Gastroesophageal sphincter (tissue), 4 donors: ENCODE measurements at regions not wholly inside any gene's neighbourhood (a gene's known extent, or its start where the extent isn't known, plus 50 kb on each side); places are given as distances from the start of the nearest gene placed in this dataset.
A peak's percentile ranks its signal among the peaks of the same experiment; 100 is the strongest.

Experiments used
- ATAC-seq: fragments of 150-250 bp; one replicate; pipeline ENCODE4 v1.9.1; 2016; ENCODE audit warnings: mild to moderate bottlenecking, moderate library complexity
- H3K27ac ChIP-seq, 4 donors: fragments of 200-600 bp; sonication (generic) in 3 of 4; 1 replicate in 3 of 4; 2 replicates in 1 of 4; pipeline ENCODE4 v1.5.1; 2016 to 2019
- H3K27me3 ChIP-seq: fragments of 200-600 bp; sonication (generic); one replicate; pipeline ENCODE4 v1.5.1; 2019
- H3K36me3 ChIP-seq, 2 donors: fragments of 200-600 bp; sonication (generic); one replicate each; pipeline ENCODE4 v1.5.1; 2019; ENCODE audit warnings: control low read depth in 1 of 2
- H3K4me1 ChIP-seq, 3 donors: fragments of 200-600 bp; sonication (generic); 1 replicate in 2 of 3; 2 replicates in 1 of 3; pipeline ENCODE4 v1.5.1; 2016 to 2019; ENCODE audit warnings: control low read depth in 2 of 3
- H3K4me3 ChIP-seq, 2 donors: fragments of 200-600 bp; sonication (generic); one replicate each; pipeline ENCODE4 v1.5.1; 2019; ENCODE audit warnings: mild to moderate bottlenecking in 1 of 2, moderate library complexity in 1 of 2
- H3K9me3 ChIP-seq, 3 donors: fragments of 200-600 bp; sonication (generic); one replicate each; pipeline ENCODE4 v1.5.1; 2017 to 2019; ENCODE audit warnings: control low read depth in 2 of 3
- EP300 ChIP-seq: sonication (generic); formaldehyde crosslinking; IDR thresholded peaks from one replicate; pipeline ENCODE4 v1.6.1; 2017; ENCODE audit warnings: antibody characterized with exemption, mild to moderate bottlenecking
- POLR2A ChIP-seq, 2 donors: fragments of 450-650 bp; IDR thresholded peaks; one replicate each; pipeline ENCODE4 v1.6.1; 2017; ENCODE audit warnings: antibody characterized with exemption in 2 of 2, mild to moderate bottlenecking in 2 of 2, moderate library complexity in 1 of 2
- POLR2AphosphoS5 ChIP-seq: sonication (generic); formaldehyde crosslinking; IDR thresholded peaks from one replicate; pipeline ENCODE4 v1.6.1; 2017; ENCODE audit warnings: antibody characterized with exemption
- WGBS, 2 donors: methylation state at CpG; one replicate each; pipeline ENCODE4 v1.1.5; 2018; ENCODE audit warnings: low coverage in 1 of 2; 5-methylcytosine and 5-hydroxymethylcytosine counted together
- TF ChIP-seq, protein P1 (sequence below), 4 experiments: fragments of 200-600 bp in 2 of 4; fragments of 450-650 bp in 2 of 4; sonication (generic) in 1 of 4; IDR thresholded peaks; one replicate each; pipeline ENCODE4 v1.5.1; 2017 to 2019; ENCODE audit warnings: antibody characterized with exemption in 4 of 4, mild to moderate bottlenecking in 2 of 4, moderate library complexity in 2 of 4

DNA sequence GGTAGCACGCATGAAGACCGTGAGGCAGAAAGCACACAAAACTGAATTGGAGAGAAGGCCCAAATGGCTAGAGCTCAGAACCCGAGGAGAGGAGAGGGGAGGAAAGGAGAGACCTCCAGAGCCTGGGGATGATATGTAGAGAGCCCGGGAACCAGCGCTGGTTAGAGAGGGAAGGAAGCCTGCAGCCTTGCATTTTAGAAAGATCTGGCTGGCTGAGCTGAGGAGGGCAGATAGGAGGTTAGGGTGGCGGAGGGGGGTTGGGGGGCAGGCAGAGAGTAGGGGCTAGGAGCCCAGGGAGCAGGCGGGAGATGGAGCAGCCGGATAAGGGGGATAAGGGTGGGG is 127.2 kb downstream of the C9orf50 start:
- WGBS, 2 donors = 45 to 69% methylated on average over 7 to 8 of the region's 8 CpGs
- H3K27ac ChIP-seq = peak overlapping the region in 3 of 4 donors; percentile 100
- H3K27me3 ChIP-seq = no peaks in the 10 kb centered on the region
- no peak overlapping the region for H3K4me3 ChIP-seq
- H3K4me1 ChIP-seq = peaks cover 0 to 96% (median 55%) of the 10 kb centered on the region in 3 donors
- no peak for TF ChIP-seq POLR2A (IDR thresholded peaks at IDR 0.05)
- TF ChIP-seq POLR2AphosphoS5 = no peak
- TF ChIP-seq EP300 = no peak
- TF ChIP-seq, protein P1, sequence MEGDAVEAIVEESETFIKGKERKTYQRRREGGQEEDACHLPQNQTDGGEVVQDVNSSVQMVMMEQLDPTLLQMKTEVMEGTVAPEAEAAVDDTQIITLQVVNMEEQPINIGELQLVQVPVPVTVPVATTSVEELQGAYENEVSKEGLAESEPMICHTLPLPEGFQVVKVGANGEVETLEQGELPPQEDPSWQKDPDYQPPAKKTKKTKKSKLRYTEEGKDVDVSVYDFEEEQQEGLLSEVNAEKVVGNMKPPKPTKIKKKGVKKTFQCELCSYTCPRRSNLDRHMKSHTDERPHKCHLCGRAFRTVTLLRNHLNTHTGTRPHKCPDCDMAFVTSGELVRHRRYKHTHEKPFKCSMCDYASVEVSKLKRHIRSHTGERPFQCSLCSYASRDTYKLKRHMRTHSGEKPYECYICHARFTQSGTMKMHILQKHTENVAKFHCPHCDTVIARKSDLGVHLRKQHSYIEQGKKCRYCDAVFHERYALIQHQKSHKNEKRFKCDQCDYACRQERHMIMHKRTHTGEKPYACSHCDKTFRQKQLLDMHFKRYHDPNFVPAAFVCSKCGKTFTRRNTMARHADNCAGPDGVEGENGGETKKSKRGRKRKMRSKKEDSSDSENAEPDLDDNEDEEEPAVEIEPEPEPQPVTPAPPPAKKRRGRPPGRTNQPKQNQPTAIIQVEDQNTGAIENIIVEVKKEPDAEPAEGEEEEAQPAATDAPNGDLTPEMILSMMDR (IDR thresholded peaks at IDR 0.05) = no peak
- ATAC-seq = no peak
- H3K36me3 ChIP-seq = peaks cover 0 to 17% of the 10 kb centered on the region in 2 donors
- H3K9me3 ChIP-seq = no peaks in the 10 kb centered on the region

DNA sequence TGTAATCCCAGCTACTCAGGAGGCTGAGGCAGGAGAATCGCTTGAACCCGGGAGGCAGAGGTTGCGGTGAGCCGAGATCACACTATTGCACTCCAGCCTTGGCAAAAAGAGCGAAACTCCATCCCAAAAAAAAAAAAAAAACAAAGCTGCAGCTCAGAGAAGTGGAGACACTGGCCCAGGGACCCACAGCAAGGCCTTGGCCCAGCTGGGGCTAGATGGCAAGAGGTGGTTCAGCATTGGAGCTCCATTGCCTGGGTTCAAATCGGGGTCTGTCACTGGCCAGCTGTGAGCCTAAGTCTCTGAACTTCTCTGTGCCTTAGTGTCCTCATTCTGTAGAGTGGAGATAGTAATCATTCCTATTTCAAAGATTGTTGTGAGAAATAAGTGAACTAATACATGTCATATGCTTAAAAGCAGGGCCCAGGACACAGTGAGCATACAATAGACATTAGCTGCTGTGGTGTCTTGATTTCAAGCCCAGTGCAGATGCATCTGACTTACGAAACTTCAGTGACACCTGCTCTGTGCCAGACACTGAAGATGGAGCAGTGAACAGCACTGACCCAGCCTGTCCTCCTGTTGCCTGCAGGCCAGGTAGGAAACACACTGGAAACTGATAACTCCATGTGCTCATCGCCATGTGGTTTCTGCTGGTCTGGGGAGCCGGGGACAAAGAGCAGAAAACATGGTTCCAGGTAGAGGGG is 127.7 kb downstream of the C9orf50 start:
- TF ChIP-seq POLR2AphosphoS5 (no peak), POLR2A (IDR thresholded peaks at IDR 0.05) (no peak), EP300 (no peak)
- TF ChIP-seq, protein P1 (IDR thresholded peaks at IDR 0.05) = no peak
- Histone ChIP-seq H3K27me3 (no peaks in the 10 kb centered on the region), H3K27ac (peak overlapping the region in 3 of 4 donors; percentile 100), H3K4me3 (no peak overlapping the region), H3K9me3 (no peaks in the 10 kb centered on the region), H3K4me1 (peaks cover 0 to 94% (median 50%) of the 10 kb centered on the region in 3 donors), H3K36me3 (peaks cover 0 to 17% of the 10 kb centered on the region in 2 donors)
- ATAC-seq = no peak
- WGBS, 2 donors = 64 to 76% methylated on average over 3 to 4 of the region's 9 CpGs

DNA sequence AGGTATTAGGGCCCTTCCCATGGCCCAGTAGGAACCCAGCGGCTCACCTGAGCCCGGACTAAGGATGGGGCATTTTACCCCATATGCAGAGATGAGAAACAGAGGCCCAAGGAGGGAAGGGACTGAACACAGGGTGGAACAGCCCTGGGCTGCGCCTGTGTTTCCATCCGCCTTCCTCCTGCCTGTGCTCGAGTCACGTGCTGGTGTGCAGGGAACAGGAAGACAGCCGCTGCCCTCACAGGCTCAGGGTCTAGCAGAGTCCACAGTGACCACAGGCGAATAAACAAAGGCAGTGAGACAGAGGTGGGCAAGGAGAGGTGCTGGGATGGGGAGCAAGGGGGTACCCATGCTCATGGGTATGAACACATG is 129.4 kb downstream of the C9orf50 start:
- H3K9me3 ChIP-seq = no peaks in the 10 kb centered on the region
- 4 to 45% methylated on average over 4 to 5 of the region's 8 CpGs for WGBS, 2 donors
- peak overlapping the region in 1 of 2 donors; percentile 69 for H3K4me3 ChIP-seq
- no peak for ATAC-seq
- H3K36me3 ChIP-seq = peaks cover 0 to 17% of the 10 kb centered on the region in 2 donors
- no peaks in the 10 kb centered on the region for H3K27me3 ChIP-seq
- peaks cover 0 to 98% (median 57%) of the 10 kb centered on the region in 3 donors for H3K4me1 ChIP-seq
- TF ChIP-seq POLR2AphosphoS5 (no peak), POLR2A (IDR thresholded peaks at IDR 0.05) (no peak), EP300 (no peak)
- TF ChIP-seq, protein P1 (IDR thresholded peaks at IDR 0.05) = no peak
- H3K27ac ChIP-seq = peak overlapping the region in 3 of 4 donors; percentile 100

DNA sequence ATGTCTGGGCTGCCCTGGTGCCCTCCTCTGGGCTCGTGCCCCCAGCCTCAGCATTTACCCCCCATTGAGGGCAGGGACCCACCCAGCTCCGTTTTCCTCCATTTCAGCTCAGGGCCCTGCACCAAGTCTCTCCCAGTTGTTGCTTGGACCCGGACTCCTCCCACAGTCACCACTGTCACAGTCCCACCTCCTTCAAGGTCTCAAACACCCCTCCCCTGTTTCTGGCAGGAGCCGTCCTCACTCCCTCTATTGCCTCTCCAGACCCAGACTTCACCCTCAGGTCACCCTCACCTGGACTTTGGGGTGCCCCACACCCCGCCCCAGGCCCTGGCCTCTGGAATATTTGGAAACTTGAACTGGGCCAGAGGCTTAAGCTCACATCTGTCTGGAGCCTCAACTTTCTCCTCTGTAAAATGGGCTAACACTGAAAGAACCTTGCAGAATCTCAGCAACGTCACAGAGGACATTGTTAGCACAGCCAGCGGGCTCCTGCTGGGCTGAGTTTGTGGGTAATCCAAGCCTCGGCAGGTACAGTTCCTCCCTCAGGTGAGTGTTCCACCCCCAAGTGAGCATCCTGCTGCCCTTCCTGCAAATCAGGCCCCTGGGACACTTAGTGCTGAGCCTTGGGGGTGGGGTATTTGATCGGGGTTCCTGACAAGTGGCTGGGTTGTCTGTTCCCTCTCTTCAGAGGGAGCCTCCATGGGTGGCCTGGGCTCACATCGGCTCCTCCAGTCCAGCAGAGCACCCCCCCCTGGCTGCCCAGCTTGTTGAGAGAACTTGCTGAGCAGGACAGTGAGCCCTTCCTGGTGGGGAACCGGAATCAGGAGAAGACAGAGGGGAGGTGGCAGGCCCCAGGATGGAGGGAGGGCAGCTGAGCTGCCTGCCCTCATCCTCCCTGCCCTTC is 130.1 kb downstream of the C9orf50 start:
- TF ChIP-seq, protein P1 (IDR thresholded peaks at IDR 0.05) = peak in 1 of 4 experiments; percentile 8
- no peak for TF ChIP-seq POLR2A (IDR thresholded peaks at IDR 0.05)
- WGBS, 2 donors = 15 to 42% methylated on average over 4 to 5 of the region's 11 CpGs
- no peak for ATAC-seq
- peak overlapping the region in 1 of 2 donors; percentile 69 for H3K4me3 ChIP-seq
- peak overlapping the region; percentile 3 to 100 (median 100) for H3K27ac ChIP-seq
- H3K36me3 ChIP-seq = peaks cover 0 to 17% of the 10 kb centered on the region in 2 donors
- H3K4me1 ChIP-seq = peaks cover 0 to 98% (median 63%) of the 10 kb centered on the region in 3 donors
- H3K9me3 ChIP-seq = no peaks in the 10 kb centered on the region
- H3K27me3 ChIP-seq = no peaks in the 10 kb centered on the region
